NB4 (cell line): ENCODE measurements at regions not wholly inside any gene's neighbourhood (a gene's known extent, or its start where the extent isn't known, plus 50 kb on each side); places are given as distances from the start of the nearest gene placed in this dataset.

ENCODE experiments used
- CTCF ChIP-seq: IDR thresholded peaks from one replicate; pipeline ENCODE4 v1.5.1; 2012; ENCODE audit warnings: low read depth, low read length
- POLR2A ChIP-seq: IDR thresholded peaks from 2 replicates; pipeline ENCODE4 v1.6.1; 2011; ENCODE audit warnings: mild to moderate bottlenecking; ENCODE audit not compliant: insufficient read length; ENCODE audit errors: extremely low read depth

GRCh38 chr2:59390581-59390980 lies 1149.5 kb upstream of the FANCL start:
- TF ChIP-seq CTCF, result no peak
- TF ChIP-seq POLR2A, result no peak
